Heart left ventricle (tissue), 13 donors: ENCODE measurements at regions not wholly inside any gene's neighbourhood (a gene's known extent, or its start where the extent isn't known, plus 50 kb on each side); places are given as distances from the start of the nearest gene placed in this dataset.

Experiments
- POLR2A ChIP-seq, 2 donors: fragments of 450-650 bp; IDR thresholded peaks; one replicate each; pipeline ENCODE4 v1.6.1; 2017; ENCODE audit warnings: antibody characterized with exemption in 2 of 2, mild to moderate bottlenecking in 2 of 2, moderate library complexity in 2 of 2
- TF ChIP-seq, protein P1 (sequence below), 12 donors: fragments of 200-600 bp; sonication (generic) in 4 of 12; IDR thresholded peaks; one replicate each; pipeline versions ENCODE4 v1.5.0 to v1.8.0; 2018 to 2022; ENCODE audit warnings: antibody characterized with exemption in 12 of 12, mild to moderate bottlenecking in 5 of 12
- donor health status: ischemic (EF 13 %, LVEDD 7.1; RV severe dilation, severe dysfunction).
- donor health status: DM: no; HTN: yes; CAD: no.
- donor health status: DM: no; HTN: no; CAD: no.
- donor health status: ischemic (EF 25% LVEDD 6.9; RV normal size, moderate dysfunction).
- donor health status: ischemic (EF 25% LVEDD 5.7; RV mildly dilated, moderate dysfunction).
- donor health status: ischemic (EF 35%, LVEDD 5.7; RV mildly dilated, moderate dysfunction).
- donor health status: nonischemic (EF 11% LVEDD 7.7; RV severe dilation, severe dysfunction).
- donor health status: DM: yes; HTN: yes; CAD: no.
- donor health status: PGD.
- donor health status: ischemic (EF 29% LVEDD 5.4; RV normal size, mild dysfunction).
- donor health status: nonischemic (EF 23%, LVEDD 6.1; RV moderate dilation, normal function).

DNA sequence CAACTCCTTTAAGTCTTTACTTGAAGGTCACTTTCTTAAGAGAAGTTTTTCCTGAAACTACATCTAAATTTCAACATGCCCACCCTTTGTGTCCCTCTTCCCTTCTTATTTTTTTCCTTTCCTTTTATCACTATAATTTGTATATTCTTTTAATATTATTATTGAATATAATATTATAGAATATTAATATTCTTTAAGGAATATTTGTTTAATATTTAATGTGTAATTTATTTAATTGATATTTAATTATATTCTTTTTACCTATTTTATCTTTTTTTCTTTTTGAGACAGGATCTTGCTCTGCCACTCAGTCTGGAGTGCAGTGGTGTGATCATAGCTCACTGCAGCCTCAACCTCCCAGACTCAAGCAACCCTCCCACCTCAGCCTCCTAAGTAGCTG lies 114.8 kb downstream of the KDR start:
- TF ChIP-seq, protein P1, sequence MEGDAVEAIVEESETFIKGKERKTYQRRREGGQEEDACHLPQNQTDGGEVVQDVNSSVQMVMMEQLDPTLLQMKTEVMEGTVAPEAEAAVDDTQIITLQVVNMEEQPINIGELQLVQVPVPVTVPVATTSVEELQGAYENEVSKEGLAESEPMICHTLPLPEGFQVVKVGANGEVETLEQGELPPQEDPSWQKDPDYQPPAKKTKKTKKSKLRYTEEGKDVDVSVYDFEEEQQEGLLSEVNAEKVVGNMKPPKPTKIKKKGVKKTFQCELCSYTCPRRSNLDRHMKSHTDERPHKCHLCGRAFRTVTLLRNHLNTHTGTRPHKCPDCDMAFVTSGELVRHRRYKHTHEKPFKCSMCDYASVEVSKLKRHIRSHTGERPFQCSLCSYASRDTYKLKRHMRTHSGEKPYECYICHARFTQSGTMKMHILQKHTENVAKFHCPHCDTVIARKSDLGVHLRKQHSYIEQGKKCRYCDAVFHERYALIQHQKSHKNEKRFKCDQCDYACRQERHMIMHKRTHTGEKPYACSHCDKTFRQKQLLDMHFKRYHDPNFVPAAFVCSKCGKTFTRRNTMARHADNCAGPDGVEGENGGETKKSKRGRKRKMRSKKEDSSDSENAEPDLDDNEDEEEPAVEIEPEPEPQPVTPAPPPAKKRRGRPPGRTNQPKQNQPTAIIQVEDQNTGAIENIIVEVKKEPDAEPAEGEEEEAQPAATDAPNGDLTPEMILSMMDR (IDR thresholded peaks at IDR 0.05), result no peak
- TF ChIP-seq POLR2A (IDR thresholded peaks at IDR 0.05), result no peak
